ENCODE measurements at regions not wholly inside any gene's neighbourhood (a gene's known extent, or its start where the extent isn't known, plus 50 kb on each side); places are given as distances from the start of the nearest gene placed in this dataset.

DNA sequence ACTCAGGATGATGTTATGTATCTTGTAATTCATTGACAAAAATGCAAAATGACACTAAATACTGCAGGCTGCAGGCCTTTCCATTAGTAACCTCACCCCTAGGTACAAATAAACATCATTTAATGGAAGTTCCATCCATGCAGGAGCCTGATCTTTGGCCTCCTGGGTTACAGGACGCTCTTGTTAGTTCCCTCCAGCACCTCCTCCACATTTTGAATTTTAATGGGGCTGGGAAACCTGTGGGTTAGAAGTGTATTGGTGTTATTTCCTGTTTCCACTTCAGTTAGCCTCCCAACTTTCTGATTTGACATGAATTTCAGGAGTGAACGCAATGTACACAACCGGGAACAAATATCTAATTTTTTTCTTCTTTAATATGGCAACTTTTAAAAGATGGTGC, 237.1 kb upstream of the ARGLU1 start:
- H3K4me1 Mint-ChIP-seq: no peaks in the 10 kb centered on the region
- H3K27me3 Mint-ChIP-seq (ENCODE audit: low read depth): peaks cover 4% of the 10 kb centered on the region
- TF ChIP-seq CTCF (IDR thresholded peaks at IDR 0.05; ENCODE audit: unreplicated experiment in 3 of 3): no peak
- no peaks in the 10 kb centered on the region for H3K36me3 Mint-ChIP-seq (ENCODE audit: low read depth)
- H3K9me3 Mint-ChIP-seq: no peaks in the 10 kb centered on the region
- H3K4me3 Mint-ChIP-seq: no peak overlapping the region
- peak overlapping the region in 1 of 3 experiments; percentile 44 for H3K27ac Mint-ChIP-seq

DNA sequence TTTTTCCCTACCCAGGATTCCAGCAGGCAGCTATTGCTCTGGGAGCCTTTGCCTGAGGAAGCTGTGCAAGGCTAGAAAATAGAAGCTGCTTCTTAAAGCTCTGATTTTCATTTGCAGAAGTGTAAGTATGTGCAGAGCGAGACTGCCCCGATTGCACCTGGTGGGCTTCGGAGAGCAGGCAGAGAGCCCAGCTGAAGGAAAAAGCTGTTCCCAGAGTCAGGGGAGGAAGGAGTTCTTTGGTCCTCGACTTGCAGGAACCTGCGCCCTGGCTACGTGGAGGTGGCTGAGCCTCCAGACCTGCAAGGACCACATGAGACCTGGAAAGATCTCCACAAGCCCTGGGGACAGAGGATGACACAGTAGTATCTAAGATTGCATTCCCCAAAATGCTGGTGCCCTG, 235.0 kb upstream of the ARGLU1 start:
- Mint-ChIP-seq H3K36me3 (ENCODE audit: low read depth) (no peaks in the 10 kb centered on the region), H3K4me3 (no peak overlapping the region), H3K9me3 (no peaks in the 10 kb centered on the region), H3K27me3 (ENCODE audit: low read depth) (peaks cover 14% of the 10 kb centered on the region), H3K4me1 (no peaks in the 10 kb centered on the region), H3K27ac (no peak overlapping the region)
- TF ChIP-seq CTCF (IDR thresholded peaks at IDR 0.05; ENCODE audit: unreplicated experiment in 3 of 3): no peak

GRCh38 chr13:106799781-106800335, 231.9 kb upstream of the ARGLU1 start:
- no peak overlapping the region for H3K27ac Mint-ChIP-seq
- peaks cover 23% of the 10 kb centered on the region for H3K27me3 Mint-ChIP-seq (ENCODE audit: low read depth)
- H3K4me3 Mint-ChIP-seq: no peak overlapping the region
- no peak for TF ChIP-seq CTCF (IDR thresholded peaks at IDR 0.05; ENCODE audit: unreplicated experiment in 3 of 3)
- no peaks in the 10 kb centered on the region for H3K36me3 Mint-ChIP-seq (ENCODE audit: low read depth)
- no peaks in the 10 kb centered on the region for H3K9me3 Mint-ChIP-seq
- H3K4me1 Mint-ChIP-seq: peaks cover 5% of the 10 kb centered on the region

GRCh38 chr13:106797081-106797640, 229.2 kb upstream of the ARGLU1 start:
- H3K4me3 Mint-ChIP-seq: peak overlapping the region in 1 of 3 experiments; percentile 51
- H3K27me3 Mint-ChIP-seq (ENCODE audit: low read depth): peaks cover 20% of the 10 kb centered on the region
- no peak for TF ChIP-seq CTCF (IDR thresholded peaks at IDR 0.05; ENCODE audit: unreplicated experiment in 3 of 3)

DNA sequence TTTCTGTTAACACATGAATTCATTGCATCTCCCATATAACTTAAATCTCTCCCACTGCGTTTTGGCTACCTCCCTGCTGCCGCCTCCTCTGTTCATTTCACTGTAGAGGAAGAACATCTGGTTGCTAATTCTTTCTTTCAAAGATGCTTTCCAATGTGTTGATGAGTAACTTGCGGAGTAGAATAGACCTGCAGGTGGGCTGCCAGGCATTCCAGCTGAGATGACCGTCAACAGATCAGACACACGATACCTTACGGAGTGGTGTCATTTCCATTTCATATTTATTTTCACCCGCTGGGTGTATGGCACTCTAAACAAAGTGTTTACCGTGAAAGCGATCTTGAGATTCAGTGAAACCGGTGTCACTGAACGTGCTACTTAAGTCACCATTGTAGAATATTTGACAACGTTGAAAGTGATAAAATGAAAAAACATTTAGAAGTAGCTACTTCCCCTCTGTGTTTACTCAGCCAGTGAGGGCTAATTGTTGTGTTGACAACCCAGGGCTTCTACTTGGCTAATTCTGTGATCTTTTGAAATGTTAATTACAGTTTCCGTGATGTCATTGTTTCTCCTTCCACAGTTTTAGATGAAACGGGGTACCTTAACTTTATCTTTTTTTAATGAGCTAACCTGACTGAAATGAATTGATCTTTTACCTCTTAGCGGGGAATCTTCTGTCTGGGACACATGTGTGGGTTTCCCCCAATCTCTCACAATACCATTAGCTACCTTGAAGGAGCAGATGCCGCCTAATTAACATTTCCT, 228.5 kb upstream of the ARGLU1 start:
- TF ChIP-seq CTCF (IDR thresholded peaks at IDR 0.05; ENCODE audit: unreplicated experiment in 3 of 3): no peak
- Mint-ChIP-seq H3K4me3 (peak overlapping the region; percentile 39 to 68 (median 65)), H3K4me1 (peaks cover 5% of the 10 kb centered on the region), H3K27ac (no peak overlapping the region), H3K9me3 (no peaks in the 10 kb centered on the region), H3K36me3 (ENCODE audit: low read depth) (no peaks in the 10 kb centered on the region), H3K27me3 (ENCODE audit: low read depth) (peaks cover 20% of the 10 kb centered on the region)

More at GRCh38 chr13:106797081-106797640, 229.2 kb upstream of the ARGLU1 start:
- H3K27ac Mint-ChIP-seq: no peak overlapping the region
- H3K4me1 Mint-ChIP-seq: peaks cover 5% of the 10 kb centered on the region
- H3K36me3 Mint-ChIP-seq (ENCODE audit: low read depth): no peaks in the 10 kb centered on the region
- H3K9me3 Mint-ChIP-seq: no peaks in the 10 kb centered on the region
